ENCODE measurements at regions not wholly inside any gene's neighbourhood (a gene's known extent, or its start where the extent isn't known, plus 50 kb on each side); places are given as distances from the start of the nearest gene placed in this dataset.

- no peaks in the 10 kb centered on the region for H3K9me3 ChIP-seq
- no peak for ATAC-seq
- no peak overlapping the region for H3K27ac ChIP-seq
- WGBS (ENCODE audit: insufficient coverage, low coverage, low lambda C conversion rate, missing lambda C conversion rate): 8% methylated on average over 1 of the region's 1 CpG
- peak in 1 of 3 donors; percentile 15 for DNase-seq
- H3K36me3 ChIP-seq: no peaks in the 10 kb centered on the region
- intact Hi-C loops (cut with DNase I): no loop called here
- TF ChIP-seq CTCF (IDR thresholded peaks at IDR 0.05) (no peak), POLR2A (IDR thresholded peaks at IDR 0.05) (no peak)
- H3K27me3 ChIP-seq: no peaks in the 10 kb centered on the region
- H3K4me1 ChIP-seq: no peaks in the 10 kb centered on the region
- H3K4me3 ChIP-seq: no peak overlapping the region
These were observed 351.6 kb downstream of the EIPR1 start for GRCh38 chr2:3025984-3026383.

- intact Hi-C loops (cut with DNase I): no loop called here
- H3K4me3 ChIP-seq: no peak overlapping the region
- TF ChIP-seq CTCF (IDR thresholded peaks at IDR 0.05): no peak
- no peak for TF ChIP-seq POLR2A (IDR thresholded peaks at IDR 0.05)
- ATAC-seq: no peak
- H3K27ac ChIP-seq: no peak overlapping the region
- no peaks in the 10 kb centered on the region for H3K36me3 ChIP-seq
- no peaks in the 10 kb centered on the region for H3K4me1 ChIP-seq
- no peaks in the 10 kb centered on the region for H3K9me3 ChIP-seq
- no peaks in the 10 kb centered on the region for H3K27me3 ChIP-seq
- WGBS (ENCODE audit: insufficient coverage, low coverage, low lambda C conversion rate, missing lambda C conversion rate): 32% methylated on average over 6 of the region's 6 CpGs
- DNase-seq: no peak
These were observed 352.4 kb downstream of the EIPR1 start for GRCh38 chr2:3025261-3025660.

GRCh38 chr2:3024401-3024935, 353.1 kb downstream of the EIPR1 start:
- TF ChIP-seq POLR2A (IDR thresholded peaks at IDR 0.05): no peak
- no peak for TF ChIP-seq CTCF (IDR thresholded peaks at IDR 0.05)
- Histone ChIP-seq H3K27me3 (no peaks in the 10 kb centered on the region), H3K36me3 (no peaks in the 10 kb centered on the region), H3K4me3 (no peak overlapping the region), H3K4me1 (no peaks in the 10 kb centered on the region), H3K9me3 (no peaks in the 10 kb centered on the region), H3K27ac (no peak overlapping the region)
- WGBS (ENCODE audit: insufficient coverage, low coverage, low lambda C conversion rate, missing lambda C conversion rate): 76% methylated on average over 4 of the region's 10 CpGs
- intact Hi-C loops (cut with DNase I): no loop called here
- peak in 1 of 3 donors; percentile 22 for DNase-seq
- no peak for ATAC-seq

- Histone ChIP-seq H3K27me3 (no peaks in the 10 kb centered on the region), H3K36me3 (no peaks in the 10 kb centered on the region), H3K27ac (no peak overlapping the region), H3K9me3 (no peaks in the 10 kb centered on the region), H3K4me1 (no peaks in the 10 kb centered on the region), H3K4me3 (no peak overlapping the region)
- 35% methylated on average over 6 of the region's 7 CpGs for whole genome bisulfite sequencing (ENCODE audit: insufficient coverage, low coverage, low lambda C conversion rate, missing lambda C conversion rate)
- ATAC-seq: no peak
- intact Hi-C loops (cut with DNase I): no loop called here
- peak in 1 of 3 donors; percentile 28 for DNase-seq
- TF ChIP-seq POLR2A (IDR thresholded peaks at IDR 0.05): no peak
- no peak for TF ChIP-seq CTCF (IDR thresholded peaks at IDR 0.05)
These were observed 354.1 kb downstream of the EIPR1 start for GRCh38 chr2:3023531-3023930.

Data from right lobe of liver (tissue), 6 donors.